GM12892 (cell line): ENCODE measurements at regions not wholly inside any gene's neighbourhood (a gene's known extent, or its start where the extent isn't known, plus 50 kb on each side); places are given as distances from the start of the nearest gene placed in this dataset.

ENCODE experiments used
- DNase-seq: peaks from one replicate; pipeline ENCODE4 v3.0.0; 2011; ENCODE audit not compliant: insufficient read length
- FAIRE-seq: peaks from 2 replicates; lab custom pipeline; 2011; peaks lifted over from hg19 to GRCh38; lab: Jason Lieb, UNC
- POLR2A ChIP-seq: IDR thresholded peaks from 2 replicates; pipeline ENCODE4 v1.6.1; 2011; ENCODE audit warnings: low read depth, low read length, control low read depth
- POLR2AphosphoS5 ChIP-seq: IDR thresholded peaks from 2 replicates; pipeline ENCODE4 v1.6.1; 2011; ENCODE audit warnings: low read depth, low read length, control low read depth
- TAF1 ChIP-seq: IDR thresholded peaks from 2 replicates; pipeline ENCODE4 v1.6.1; 2011; ENCODE audit warnings: low read depth, mild to moderate bottlenecking, control low read depth, low read length, borderline replicate concordance

GRCh38 chr2:187959821-187960220, 331.9 kb upstream of the GULP1 start:
- FAIRE-seq: no peak
- TF ChIP-seq POLR2A: no peak
- TF ChIP-seq POLR2AphosphoS5: no peak
- no peak for TF ChIP-seq TAF1
- no peak for DNase-seq

- DNase-seq (no peak), FAIRE-seq (no peak)
- TF ChIP-seq TAF1 (no peak), POLR2AphosphoS5 (no peak), POLR2A (no peak)
Measured at GRCh38 chr2:187962538-187962937, 329.1 kb upstream of the GULP1 start.

- no peak for FAIRE-seq
- no peak for TF ChIP-seq POLR2A
- no peak for TF ChIP-seq TAF1
- TF ChIP-seq POLR2AphosphoS5: no peak
- no peak for DNase-seq
Measured at GRCh38 chr2:187964746-187965145, 326.9 kb upstream of the GULP1 start.

DNA sequence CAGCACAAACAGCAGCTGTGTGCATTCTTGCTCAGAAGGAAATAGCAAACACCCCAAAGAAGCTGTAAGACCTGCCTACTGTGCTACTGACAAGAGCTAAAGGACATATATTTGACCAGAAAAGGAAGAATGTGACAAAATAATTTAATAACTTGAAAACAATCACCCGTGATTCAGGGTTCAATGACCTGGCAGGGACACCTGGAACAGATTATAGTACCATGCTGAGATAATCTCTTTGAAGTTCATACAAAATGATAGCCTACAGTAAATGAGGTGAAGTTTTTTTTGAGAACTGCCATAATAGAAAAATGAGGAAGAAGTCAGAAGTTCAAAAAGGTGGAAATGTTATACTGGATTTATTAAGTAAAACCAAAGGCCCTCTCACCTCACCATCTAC, 324.8 kb upstream of the GULP1 start:
- FAIRE-seq (no peak), DNase-seq (no peak)
- TF ChIP-seq POLR2AphosphoS5 (no peak), TAF1 (no peak), POLR2A (no peak)

GRCh38 chr2:187971893-187972292, 319.8 kb upstream of the GULP1 start:
- DNase-seq: no peak
- TF ChIP-seq POLR2AphosphoS5: no peak
- no peak for TF ChIP-seq TAF1
- no peak for TF ChIP-seq POLR2A
- no peak for FAIRE-seq

GRCh38 chr2:187976259-187976985, 315.3 kb upstream of the GULP1 start:
- DNase-seq (no peak), FAIRE-seq (no peak)
- no peak for TF ChIP-seq POLR2A
- TF ChIP-seq POLR2AphosphoS5: no peak
- no peak for TF ChIP-seq TAF1

DNA sequence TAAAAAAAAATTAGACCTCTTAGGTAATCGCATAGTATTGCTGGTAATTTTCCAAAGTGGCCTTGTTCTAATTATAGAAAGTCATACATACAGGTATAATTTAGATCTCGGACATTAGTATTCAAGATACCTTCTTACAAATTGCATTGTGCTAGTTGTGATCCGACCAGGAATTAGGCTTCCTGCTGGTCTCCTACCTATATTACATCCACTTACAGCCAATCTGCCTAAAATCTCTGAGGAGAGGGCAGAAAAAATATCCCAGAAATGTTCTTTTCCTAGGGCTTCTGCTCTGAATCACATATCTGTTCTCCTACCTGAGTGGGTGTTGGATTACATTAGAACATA, 314.7 kb upstream of the GULP1 start:
- no peak for TF ChIP-seq TAF1
- no peak for TF ChIP-seq POLR2A
- TF ChIP-seq POLR2AphosphoS5: no peak
- DNase-seq (no peak), FAIRE-seq (no peak)

GRCh38 chr2:187978356-187978755, 313.3 kb upstream of the GULP1 start:
- FAIRE-seq (no peak), DNase-seq (no peak)
- TF ChIP-seq POLR2A (no peak), TAF1 (no peak), POLR2AphosphoS5 (no peak)

DNA sequence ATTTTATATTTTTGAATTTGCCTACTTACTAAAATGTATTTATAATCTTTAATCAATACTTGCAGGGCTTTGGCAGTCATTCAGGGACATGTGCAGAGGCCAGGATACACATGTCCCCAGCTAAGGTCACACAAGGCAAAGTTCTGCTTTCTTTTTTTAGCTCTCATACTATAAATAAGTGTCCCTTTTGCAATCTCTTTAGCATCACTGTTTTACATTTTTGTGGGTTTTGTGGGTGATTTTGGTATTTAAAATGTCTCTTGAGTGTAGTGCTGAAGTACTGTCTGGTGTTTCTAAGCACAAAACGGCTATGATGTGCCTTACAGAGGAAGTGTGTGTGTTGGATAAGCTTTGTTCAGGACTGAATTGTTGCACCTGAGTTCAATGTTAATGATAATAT, 309.0 kb upstream of the GULP1 start:
- DNase-seq: no peak
- peak; percentile 73 for FAIRE-seq
- TF ChIP-seq POLR2A: no peak
- no peak for TF ChIP-seq TAF1
- TF ChIP-seq POLR2AphosphoS5: no peak

- no peak for DNase-seq
Measured at GRCh38 chr2:187985195-187985594, 306.5 kb upstream of the GULP1 start.

DNA sequence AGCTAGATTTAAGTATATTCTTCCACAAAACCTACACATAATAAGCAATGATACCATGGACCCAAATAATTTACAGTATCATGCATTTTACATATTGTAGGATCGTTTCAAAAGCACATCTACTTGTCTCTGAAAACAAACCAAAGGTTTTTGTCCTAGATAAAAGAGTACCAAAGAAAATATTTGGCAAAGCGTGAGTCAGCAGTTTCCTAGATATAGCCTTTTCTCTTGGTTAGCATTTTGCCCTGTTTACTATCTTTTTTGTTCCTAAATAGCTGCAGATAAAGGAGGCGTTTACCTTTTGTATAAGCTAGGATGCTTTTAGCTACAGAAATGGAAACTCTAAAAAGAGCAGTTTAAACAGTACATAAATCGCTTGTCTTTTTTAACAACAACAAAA, 305.8 kb upstream of the GULP1 start:
- FAIRE-seq (no peak), DNase-seq (no peak)
- TF ChIP-seq TAF1 (no peak), POLR2A (no peak), POLR2AphosphoS5 (no peak)

More at GRCh38 chr2:187985195-187985594, 306.5 kb upstream of the GULP1 start:
- FAIRE-seq: no peak
- TF ChIP-seq POLR2AphosphoS5: no peak
- TF ChIP-seq POLR2A: no peak
- no peak for TF ChIP-seq TAF1

DNA sequence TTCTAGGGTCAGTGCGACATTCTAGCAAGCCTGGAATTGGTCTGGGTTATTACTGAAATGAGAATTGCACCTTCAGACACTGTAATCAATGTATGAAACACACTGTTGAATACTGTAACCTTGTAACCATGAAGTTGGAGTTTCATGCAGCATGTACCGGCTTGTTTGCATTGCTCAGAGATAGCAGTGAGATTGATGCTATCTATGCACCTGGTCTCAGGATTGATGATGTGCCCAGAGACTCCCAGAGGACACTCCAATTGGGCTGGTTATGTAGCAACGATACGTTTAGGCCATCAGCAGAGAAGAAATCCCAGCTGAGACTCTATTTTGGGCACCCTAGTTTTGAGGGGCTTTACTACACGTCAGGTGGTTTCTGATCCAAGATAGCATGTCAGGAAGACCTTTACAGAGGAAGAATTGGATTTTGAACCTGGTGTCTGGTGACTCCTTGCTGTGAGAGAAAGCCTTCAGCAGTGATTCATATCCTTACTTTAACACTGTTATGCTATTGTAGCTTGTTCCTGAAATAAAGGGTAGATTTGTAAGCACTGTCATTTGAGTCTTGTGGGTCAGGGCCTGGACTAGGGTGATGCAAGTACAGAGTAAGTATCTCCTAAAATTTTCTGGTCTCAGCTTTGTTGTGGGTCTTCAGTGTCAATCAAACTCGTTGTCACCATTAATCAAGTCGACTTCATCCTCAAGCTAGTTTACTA, 305.1 kb upstream of the GULP1 start:
- DNase-seq (no peak), FAIRE-seq (peak; percentile 89)
- TF ChIP-seq TAF1 (no peak), POLR2A (no peak), POLR2AphosphoS5 (no peak)
